ENCODE measurements at regions not wholly inside any gene's neighbourhood (a gene's known extent, or its start where the extent isn't known, plus 50 kb on each side); places are given as distances from the start of the nearest gene placed in this dataset.
A peak's percentile ranks its signal among the peaks of the same experiment; 100 is the strongest.
"Not testable (repeated sequence)": the region's sequence is repeated elsewhere in the genome, so short reads cannot be mapped to it uniquely, and the experiment has no call there.

GRCh38 chr9:30015073-30015472, 2369.4 kb upstream of the ACO1 start:
- no peak for DNase-seq (ENCODE audit: low read depth in 4 of 4, low spot score in 1 of 4)

DNA sequence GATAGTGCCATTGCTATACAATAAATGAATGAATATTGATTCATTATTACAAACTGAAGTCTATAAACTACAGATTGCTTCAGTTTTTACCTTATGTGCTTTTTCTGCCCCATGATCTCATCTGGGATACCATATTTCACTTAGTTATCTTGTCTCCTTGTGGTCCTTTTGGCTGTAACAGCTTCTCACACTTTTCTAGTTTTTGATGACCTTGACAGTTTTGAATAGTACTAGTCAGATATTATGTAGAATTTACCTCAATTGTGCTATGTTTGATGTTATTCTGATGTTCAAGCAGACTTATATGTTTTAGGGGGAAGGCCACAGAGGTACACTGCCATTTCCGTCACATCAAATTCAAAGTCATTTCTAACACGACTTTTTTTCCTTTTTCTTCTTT, 2364.3 kb upstream of the ACO1 start:
- no peak for DNase-seq (ENCODE audit: low read depth in 4 of 4, low spot score in 1 of 4)

- DNase-seq (ENCODE audit: low read depth in 4 of 4, low spot score in 1 of 4), result no peak
Measured at GRCh38 chr9:30035761-30036160, 2348.7 kb upstream of the ACO1 start.

DNA sequence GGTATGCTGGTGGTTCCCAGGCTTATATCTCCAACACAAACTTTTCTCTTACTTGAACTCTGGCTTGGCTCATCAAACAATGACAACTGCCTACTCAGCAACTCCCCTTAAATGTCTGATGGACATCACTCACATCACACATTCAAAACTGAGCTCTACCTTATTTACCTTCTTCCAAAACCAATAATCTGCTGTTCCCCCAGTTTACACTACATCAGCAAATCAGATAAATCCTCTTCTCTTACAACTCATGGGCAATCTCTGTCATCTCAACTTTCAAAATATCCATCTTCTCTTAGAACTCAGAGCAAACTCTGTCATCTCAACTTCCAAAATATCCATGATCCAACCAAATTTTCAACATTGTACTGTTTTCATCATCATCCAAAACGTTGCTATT, 2347.9 kb upstream of the ACO1 start:
- no peak for DNase-seq (ENCODE audit: low read depth in 4 of 4, low spot score in 1 of 4)

DNA sequence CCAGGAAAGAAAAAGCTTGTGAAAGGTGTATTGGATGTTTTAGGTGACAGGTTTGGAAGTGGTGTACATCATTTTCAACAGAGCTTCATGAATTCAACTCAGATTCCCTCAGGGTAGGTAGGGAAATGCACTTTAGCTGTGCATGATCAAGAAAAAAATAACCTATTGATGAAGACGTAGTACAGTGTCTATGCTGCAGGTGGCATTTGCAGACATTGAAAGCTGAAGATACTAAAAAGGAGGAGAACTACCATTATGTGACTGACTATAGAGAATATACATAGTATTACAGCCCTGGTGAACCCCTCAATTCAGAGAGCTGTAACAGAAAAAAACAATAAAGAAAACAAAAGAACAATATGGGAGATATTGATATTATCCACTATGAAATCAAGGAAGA, 2344.7 kb upstream of the ACO1 start:
- DNase-seq (ENCODE audit: low read depth in 4 of 4, low spot score in 1 of 4), result no peak

DNA sequence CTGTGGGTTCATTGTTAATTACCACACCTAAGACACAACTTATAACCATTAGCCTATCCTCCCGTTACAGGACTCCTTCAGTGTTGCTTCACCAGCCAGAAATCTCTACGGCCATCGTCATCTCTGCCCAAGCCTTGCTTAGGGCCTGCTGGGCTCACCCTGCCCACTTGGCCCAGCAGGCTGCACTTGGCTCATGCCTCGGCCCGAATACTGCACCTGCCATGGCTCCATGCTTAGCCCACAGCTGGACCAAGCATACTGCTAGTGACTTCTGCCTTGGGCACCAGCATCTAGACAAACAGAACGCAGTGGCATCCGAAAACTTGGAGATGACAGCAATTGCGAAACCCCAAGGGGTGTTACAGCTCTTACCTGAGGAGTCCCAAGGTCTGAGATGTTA, 2336.0 kb upstream of the ACO1 start:
- DNase-seq (ENCODE audit: low read depth in 4 of 4, low spot score in 1 of 4), result no peak

DNA sequence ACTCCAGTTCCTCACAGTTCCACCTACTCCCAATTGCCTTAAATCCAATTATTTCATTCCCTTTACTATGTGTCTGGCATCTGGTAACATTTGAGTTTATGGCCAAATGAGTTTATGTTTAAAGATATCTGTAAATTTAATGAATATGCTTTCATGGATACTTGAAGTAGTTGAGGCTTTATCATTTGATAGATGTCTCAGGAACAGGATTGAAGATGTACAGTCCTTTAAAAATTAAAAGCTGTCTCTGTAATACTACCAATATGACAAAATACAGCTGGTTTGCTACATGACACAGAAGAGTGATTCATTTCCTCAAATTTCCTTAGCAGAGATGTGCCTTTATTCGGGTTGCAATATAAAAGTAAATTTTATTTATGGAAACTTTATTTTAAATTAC, 2326.0 kb upstream of the ACO1 start:
- DNase-seq (ENCODE audit: low read depth in 4 of 4, low spot score in 1 of 4), result no peak

DNA sequence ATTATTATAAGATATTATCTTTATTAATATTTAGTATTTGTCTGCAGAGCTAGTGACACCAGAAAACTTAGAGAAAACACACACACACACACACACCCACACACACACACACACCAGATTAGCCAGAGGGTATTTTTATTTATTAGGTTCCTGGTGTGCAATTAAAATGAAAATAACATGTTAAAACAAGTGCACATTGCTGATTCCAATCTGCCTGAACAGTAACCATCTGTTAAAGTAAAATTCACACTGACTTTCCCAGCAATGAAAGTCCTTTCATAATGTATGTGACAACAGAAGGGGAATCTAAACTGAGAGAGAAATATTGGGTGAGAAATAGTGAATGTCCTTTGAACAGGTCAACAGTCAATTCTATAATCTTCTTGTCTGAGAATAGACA, 2323.5 kb upstream of the ACO1 start:
- no peak for DNase-seq (ENCODE audit: low read depth in 4 of 4, low spot score in 1 of 4)

DNA sequence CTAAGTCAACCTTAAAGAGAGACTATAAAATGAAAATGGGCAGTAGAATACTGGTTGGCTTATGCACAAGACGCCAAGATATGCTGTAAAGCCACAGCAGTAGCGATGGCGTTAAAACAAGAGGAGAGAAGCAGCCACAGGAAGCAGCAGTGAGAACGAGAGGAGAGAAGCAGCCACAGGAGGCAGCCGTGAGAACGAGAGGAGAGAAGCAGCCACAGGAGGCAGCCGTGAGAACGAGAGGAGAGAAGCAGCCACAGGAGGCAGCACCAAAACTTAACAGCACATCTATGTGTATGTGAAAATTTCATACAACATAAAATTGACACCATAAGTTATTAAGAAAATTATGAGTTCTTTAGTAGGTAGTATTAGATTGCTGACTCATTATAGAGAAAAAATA, 2318.6 kb upstream of the ACO1 start:
- DNase-seq (ENCODE audit: low read depth in 4 of 4, low spot score in 1 of 4), result no peak

DNA sequence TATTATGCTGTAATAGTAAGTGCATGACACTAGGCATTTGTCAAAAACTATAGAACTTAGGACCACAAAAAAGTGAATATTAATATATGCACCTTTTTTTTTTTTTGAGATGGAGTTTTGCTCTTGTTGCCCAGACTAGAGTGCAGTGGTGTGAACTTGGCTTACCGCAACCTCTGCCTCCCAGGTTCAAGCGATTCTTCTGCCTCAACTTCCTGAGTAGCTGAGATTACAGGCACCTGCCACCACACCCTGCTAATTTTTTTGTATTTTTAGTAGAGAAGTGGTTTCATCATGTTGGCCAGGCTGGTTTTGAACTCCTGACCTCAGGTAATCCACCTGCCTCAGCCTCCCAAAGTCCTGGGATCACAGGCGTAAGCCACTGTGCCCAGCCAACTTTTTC, 2315.2 kb upstream of the ACO1 start:
- not testable (repeated sequence) for DNase-seq (ENCODE audit: low read depth in 4 of 4, low spot score in 1 of 4)

DNA sequence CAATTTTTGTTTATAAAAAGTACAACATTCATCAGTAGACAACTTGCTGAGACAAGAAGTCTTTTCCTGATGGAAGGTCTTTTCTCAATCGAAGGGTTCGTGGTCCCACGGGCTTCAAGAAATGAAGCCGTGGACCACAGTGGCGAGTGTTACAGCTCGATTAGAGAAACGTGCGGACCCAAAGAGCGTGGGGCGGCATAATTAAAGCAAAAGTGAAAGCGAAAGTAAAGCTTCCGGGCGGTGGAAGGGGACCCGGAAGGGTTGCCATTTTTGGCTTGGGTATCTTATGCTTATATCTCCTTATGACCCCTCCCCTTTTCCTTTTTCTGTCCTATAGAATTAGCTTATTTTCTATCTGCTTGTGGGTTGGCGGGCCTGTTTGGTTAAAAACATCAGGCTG, 2309.4 kb upstream of the ACO1 start:
- no peak for DNase-seq (ENCODE audit: low read depth in 4 of 4, low spot score in 1 of 4)

GRCh38 chr9:30075451-30076199, 2308.8 kb upstream of the ACO1 start:
- DNase-seq (ENCODE audit: low read depth in 4 of 4, low spot score in 1 of 4), result peak in 2 of 4 experiments; percentile 9 to 10

DNA sequence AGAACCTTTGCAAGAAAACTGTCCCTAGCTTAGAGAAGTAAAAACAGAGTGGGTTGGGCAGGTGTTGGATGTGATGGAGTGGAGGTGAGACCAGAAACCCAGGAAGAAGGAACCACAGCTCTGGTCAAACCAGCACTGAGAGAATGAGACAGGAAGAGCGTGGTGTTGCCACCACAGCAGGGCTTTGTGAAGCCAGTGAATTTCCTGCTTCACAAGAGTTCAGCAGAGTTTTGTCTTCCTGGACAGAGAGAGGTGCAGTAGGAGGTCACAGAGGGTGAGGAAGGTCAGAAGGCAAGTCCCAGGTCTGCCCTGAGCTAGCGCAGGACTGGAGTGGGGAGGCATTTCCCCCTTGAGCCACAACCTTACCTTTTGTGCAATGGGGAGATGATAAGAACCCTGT, 2306.2 kb upstream of the ACO1 start:
- DNase-seq (ENCODE audit: low read depth in 4 of 4, low spot score in 1 of 4), result no peak

DNA sequence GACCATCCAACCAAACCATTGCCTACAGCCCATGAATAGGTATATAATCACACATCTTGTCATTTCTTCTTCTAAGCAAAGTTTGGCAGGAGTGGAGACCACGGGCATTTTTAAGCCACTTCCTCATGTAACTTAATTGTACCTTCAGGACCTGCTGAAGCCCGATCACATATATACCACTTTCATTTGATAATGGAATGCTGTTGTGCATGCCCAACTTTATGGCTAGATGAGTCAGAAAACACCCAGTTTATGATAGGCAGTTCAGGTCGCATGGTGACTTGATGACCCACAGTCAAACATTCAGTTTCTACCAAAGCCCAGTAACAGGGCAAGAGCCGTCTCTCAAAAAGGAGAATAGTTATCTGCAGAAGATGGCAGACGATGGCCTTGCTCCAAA, 2295.0 kb upstream of the ACO1 start:
- no peak for DNase-seq (ENCODE audit: low read depth in 4 of 4, low spot score in 1 of 4)

DNA sequence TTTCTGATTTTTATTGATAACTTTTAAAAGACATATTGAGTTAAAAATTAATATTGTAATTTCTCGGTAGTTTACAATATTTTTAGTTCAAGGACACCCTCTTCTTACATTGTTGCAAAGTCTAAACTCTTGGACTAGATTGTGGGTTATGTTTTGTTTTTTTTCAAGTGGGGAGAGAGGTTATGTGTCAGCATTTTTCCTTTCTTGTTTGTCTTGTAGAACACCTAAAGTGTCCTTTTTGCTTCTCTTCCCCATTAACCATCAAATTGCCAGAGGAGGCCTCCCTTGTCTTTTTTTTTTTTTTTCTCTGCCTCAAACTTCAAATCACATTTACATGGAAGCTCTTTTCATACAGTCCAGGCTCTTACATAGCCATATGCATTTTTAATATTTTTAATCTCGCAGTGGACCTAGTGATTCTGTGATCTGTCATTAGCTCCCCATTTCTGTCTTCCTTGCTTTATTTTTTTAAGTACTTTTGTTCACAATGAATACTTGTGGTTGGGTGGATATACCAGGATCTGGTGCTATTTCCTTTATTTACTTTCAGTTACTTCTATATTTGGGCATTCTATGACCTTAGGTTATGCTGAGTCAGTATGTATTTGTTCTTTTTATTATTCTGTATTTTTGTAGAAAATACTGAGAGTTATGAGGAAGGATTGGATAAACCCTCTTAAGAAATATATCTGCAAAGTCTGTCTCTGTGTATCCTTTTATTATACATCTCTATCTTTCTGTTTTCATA, 2280.6 kb upstream of the ACO1 start:
- no peak for DNase-seq (ENCODE audit: low read depth in 4 of 4, low spot score in 1 of 4)

DNA sequence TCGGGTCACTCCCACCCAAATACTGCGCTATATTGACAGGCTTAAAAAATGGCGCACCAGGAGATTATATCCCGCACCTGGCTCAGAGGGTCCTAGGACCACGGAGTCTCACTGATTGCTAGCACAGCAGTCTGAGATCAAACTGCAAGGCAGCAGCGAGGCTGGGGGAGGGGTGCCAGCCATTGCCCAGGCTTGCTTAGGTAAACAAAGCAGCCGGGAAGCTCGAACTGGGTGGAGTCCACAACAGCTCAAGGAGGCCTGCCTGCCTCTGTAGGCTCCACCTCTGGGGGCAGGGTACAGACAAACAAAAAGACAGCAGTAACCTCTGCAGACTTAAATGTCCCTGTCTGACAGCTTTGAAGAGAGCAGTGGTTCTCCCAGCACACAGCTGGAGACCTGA, 2277.3 kb upstream of the ACO1 start:
- DNase-seq (ENCODE audit: low read depth in 4 of 4, low spot score in 1 of 4), result not testable (repeated sequence)

- DNase-seq (ENCODE audit: low read depth in 4 of 4, low spot score in 1 of 4), result no peak
Measured at GRCh38 chr9:30116673-30117217, 2267.7 kb upstream of the ACO1 start.

GRCh38 chr9:30120666-30121065, 2263.8 kb upstream of the ACO1 start:
- DNase-seq (ENCODE audit: low read depth in 4 of 4, low spot score in 1 of 4), result no peak

- no peak for DNase-seq (ENCODE audit: low read depth in 4 of 4, low spot score in 1 of 4)
Measured at GRCh38 chr9:30121611-30122010, 2262.8 kb upstream of the ACO1 start.

DNA sequence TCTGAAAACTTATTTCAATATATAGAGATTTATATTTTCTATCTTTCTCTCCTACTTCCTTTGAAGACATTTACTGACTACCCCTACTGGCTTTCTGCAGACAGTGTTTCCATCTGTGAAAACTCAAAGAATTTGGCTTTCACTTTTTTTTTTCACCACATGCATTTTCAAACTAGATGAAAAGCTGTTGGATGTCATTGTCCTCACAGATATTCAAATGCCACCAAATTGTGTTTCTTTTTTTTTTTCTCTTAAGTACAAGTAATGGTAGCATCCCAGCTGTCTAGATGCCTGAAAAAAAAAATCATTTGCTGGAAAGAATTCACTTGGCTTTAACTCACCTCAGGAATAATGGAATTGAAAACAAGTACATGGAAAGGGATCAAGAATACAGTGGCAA, 2258.6 kb upstream of the ACO1 start:
- no peak for DNase-seq (ENCODE audit: low read depth in 4 of 4, low spot score in 1 of 4)

DNA sequence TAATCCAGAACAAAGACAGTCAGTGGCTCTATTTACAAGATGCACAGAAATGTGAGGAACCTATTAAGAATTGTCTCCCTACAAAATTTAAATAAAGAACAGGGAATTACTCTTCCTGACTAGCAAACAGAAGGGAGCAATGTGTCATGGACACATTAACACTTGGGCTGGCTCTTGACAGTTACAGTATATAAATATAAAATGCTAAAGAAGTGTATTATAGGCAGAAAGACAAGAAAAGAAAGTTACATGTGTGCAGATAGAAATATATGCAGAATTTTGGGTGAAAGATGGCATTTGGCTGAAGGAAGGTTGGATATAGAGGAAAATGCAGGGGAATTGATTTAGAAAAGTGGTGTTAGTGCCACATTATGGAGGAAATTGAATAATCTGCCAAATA, 2257.1 kb upstream of the ACO1 start:
- DNase-seq (ENCODE audit: low read depth in 4 of 4, low spot score in 1 of 4), result no peak

GRCh38 chr9:30140407-30140806, 2244.0 kb upstream of the ACO1 start:
- DNase-seq (ENCODE audit: low read depth in 4 of 4, low spot score in 1 of 4), result no peak

GRCh38 chr9:30160570-30160969, 2223.9 kb upstream of the ACO1 start:
- no peak for DNase-seq (ENCODE audit: low read depth in 4 of 4, low spot score in 1 of 4)

Measured in stimulated activated CD4-positive, alpha-beta T cell treated with anti-CD3 and anti-CD28 coated beads, Interleukin-1b, Interleukin-23, amount 100 ng/mL, for 24 hours (primary cell).